ENCODE measurements at regions not wholly inside any gene's neighbourhood (a gene's known extent, or its start where the extent isn't known, plus 50 kb on each side); places are given as distances from the start of the nearest gene placed in this dataset.
A peak's percentile ranks its signal among the peaks of the same experiment; 100 is the strongest.

DNA sequence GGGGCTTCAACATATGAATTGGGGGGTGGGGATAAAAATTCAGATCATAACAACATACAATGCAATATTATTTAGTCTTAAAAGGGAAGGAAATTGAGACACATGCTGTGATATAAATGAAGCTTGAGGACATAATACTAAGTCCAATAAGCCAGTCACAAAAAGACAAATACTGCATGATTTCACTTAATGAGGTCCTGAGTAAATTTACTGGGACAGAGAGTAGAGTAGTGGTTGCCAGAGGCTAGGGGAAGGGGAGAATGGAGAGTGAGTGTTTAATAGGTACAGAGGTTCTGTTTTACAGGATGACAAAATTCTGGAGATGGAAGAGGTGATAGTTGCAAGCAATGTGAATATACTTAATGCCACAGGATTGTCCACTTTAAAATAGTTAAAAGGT is 89.2 kb upstream of the RAPGEF2 start:
- H3K36me3 ChIP-seq, result no peaks in the 10 kb centered on the region
- peaks cover 0 to 21% (median 13%) of the 10 kb centered on the region in 4 donors for H3K4me1 ChIP-seq
- intact Hi-C loops (cut with DNase I), result loop anchor here (10.0 kb wide), 1 partner anchor 129 kb away; no protein-coding TSS in a partner anchor
- no peaks in the 10 kb centered on the region for H3K27me3 ChIP-seq
- no peaks in the 10 kb centered on the region for H3K9me3 ChIP-seq
- H3K4me3 ChIP-seq, result no peak overlapping the region
- H3K27ac ChIP-seq, result no peak overlapping the region
- DNase-seq, result no peak
- TF ChIP-seq POLR2AphosphoS5 (IDR thresholded peaks at IDR 0.05) (no peak), POLR2A (IDR thresholded peaks at IDR 0.05) (no peak), EP300 (IDR thresholded peaks at IDR 0.05) (no peak)
- TF ChIP-seq, protein P1, sequence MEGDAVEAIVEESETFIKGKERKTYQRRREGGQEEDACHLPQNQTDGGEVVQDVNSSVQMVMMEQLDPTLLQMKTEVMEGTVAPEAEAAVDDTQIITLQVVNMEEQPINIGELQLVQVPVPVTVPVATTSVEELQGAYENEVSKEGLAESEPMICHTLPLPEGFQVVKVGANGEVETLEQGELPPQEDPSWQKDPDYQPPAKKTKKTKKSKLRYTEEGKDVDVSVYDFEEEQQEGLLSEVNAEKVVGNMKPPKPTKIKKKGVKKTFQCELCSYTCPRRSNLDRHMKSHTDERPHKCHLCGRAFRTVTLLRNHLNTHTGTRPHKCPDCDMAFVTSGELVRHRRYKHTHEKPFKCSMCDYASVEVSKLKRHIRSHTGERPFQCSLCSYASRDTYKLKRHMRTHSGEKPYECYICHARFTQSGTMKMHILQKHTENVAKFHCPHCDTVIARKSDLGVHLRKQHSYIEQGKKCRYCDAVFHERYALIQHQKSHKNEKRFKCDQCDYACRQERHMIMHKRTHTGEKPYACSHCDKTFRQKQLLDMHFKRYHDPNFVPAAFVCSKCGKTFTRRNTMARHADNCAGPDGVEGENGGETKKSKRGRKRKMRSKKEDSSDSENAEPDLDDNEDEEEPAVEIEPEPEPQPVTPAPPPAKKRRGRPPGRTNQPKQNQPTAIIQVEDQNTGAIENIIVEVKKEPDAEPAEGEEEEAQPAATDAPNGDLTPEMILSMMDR (IDR thresholded peaks at IDR 0.05), result no peak

DNA sequence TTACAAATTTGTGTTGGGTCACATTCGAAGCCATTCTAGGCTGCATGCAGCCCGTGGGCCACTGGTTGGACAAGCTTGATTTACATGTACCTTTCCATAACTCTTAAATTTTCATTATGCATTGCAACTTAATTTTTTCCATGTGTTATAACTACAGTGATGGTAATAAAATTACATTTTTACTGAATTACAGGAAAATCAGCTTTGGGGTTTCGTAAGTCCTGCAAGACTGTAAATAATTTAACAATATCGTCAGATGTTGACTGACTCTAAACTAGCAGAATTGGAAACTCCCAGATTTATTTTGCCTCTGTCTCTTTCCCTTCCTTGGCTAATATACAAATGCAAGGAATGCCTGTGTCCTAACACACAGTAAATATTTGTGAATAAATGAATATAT is 88.0 kb upstream of the RAPGEF2 start:
- Histone ChIP-seq H3K4me1 (peaks cover 0 to 21% (median 10%) of the 10 kb centered on the region in 4 donors), H3K36me3 (no peaks in the 10 kb centered on the region), H3K27ac (no peak overlapping the region), H3K4me3 (no peak overlapping the region), H3K27me3 (no peaks in the 10 kb centered on the region), H3K9me3 (no peaks in the 10 kb centered on the region)
- intact Hi-C loops (cut with DNase I), result loop anchor here (10.0 kb wide), 1 partner anchor 130 kb away; no protein-coding TSS in a partner anchor
- TF ChIP-seq EP300 (IDR thresholded peaks at IDR 0.05), result no peak
- TF ChIP-seq, protein P1 (IDR thresholded peaks at IDR 0.05), result no peak
- TF ChIP-seq POLR2A (IDR thresholded peaks at IDR 0.05), result no peak
- no peak for TF ChIP-seq POLR2AphosphoS5 (IDR thresholded peaks at IDR 0.05)
- DNase-seq, result no peak
- WGBS, 2 donors, result 84 to 90% methylated on average over 4 of the region's 4 CpGs

DNA sequence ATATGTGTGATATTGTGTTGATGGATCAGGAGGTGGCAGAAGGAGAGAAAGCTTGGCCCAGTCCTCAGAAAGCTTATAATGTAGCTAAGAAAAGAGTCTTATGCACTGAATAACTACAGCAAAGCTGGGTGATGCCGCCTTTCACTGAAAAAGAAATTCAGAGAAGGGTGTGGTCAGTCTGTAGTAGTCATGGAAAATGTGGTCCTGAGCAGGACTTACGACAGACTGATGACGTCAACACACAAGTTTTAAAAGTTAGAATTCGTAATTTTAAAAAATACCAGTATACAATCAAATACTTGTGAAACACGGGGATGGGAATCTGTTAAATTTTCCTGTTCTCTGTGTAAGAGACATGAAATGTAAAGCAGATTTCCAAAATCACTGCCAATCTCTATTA is 87.0 kb upstream of the RAPGEF2 start:
- H3K27ac ChIP-seq, result peak overlapping the region in 1 of 4 donors; percentile 49
- intact Hi-C loops (cut with DNase I), result loop anchor here (10.0 kb wide), 1 partner anchor 131 kb away; no protein-coding TSS in a partner anchor

DNA sequence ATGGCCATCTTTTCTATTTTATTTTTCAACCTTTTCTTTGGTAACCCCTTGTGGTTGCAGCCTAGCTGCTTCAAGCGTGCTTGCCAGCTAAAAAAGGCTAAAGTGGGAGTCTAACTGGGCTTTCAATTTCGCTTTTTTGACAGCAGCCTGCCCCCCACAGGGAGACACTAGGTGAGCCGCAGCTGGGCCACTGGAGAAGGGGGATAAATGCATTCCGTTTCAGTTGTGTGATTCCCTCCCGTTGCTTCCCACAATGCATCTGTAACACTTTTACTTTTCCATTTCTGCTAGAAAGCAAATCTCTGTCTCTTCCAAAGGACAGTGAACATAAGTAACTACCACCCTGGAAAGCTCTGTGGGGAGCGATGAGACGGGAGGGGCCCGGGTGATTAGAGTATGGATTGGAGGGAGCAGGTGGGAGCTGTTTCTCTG is 86.3 kb upstream of the RAPGEF2 start:
- TF ChIP-seq POLR2AphosphoS5 (IDR thresholded peaks at IDR 0.05), result no peak
- TF ChIP-seq EP300 (IDR thresholded peaks at IDR 0.05), result no peak
- Histone ChIP-seq H3K4me3 (peak overlapping the region in 2 of 4 donors; percentile 18 to 19), H3K4me1 (peaks cover 0 to 11% (median 5%) of the 10 kb centered on the region in 4 donors), H3K9me3 (no peaks in the 10 kb centered on the region), H3K27me3 (no peaks in the 10 kb centered on the region), H3K36me3 (no peaks in the 10 kb centered on the region), H3K27ac (peak overlapping the region in 3 of 4 donors; percentile 49 to 58 (median 49))
- 73 to 86% methylated on average over 8 of the region's 8 CpGs for WGBS, 2 donors
- intact Hi-C loops (cut with DNase I), result loop anchor here (10.0 kb wide), 1 partner anchor 132 kb away; no protein-coding TSS in a partner anchor
- DNase-seq, result no peak

More for the DNA sequence above, 87.0 kb upstream of the RAPGEF2 start:
- WGBS, 2 donors, result 90 to 92% methylated on average over 5 of the region's 5 CpGs
- no peak for TF ChIP-seq POLR2AphosphoS5 (IDR thresholded peaks at IDR 0.05)
- no peak for TF ChIP-seq EP300 (IDR thresholded peaks at IDR 0.05)
- TF ChIP-seq POLR2A (IDR thresholded peaks at IDR 0.05), result no peak
- TF ChIP-seq, protein P1 (IDR thresholded peaks at IDR 0.05), result no peak
- H3K4me3 ChIP-seq, result no peak overlapping the region
- H3K27me3 ChIP-seq, result no peaks in the 10 kb centered on the region
- no peaks in the 10 kb centered on the region for H3K9me3 ChIP-seq
- no peaks in the 10 kb centered on the region for H3K36me3 ChIP-seq
- H3K4me1 ChIP-seq, result peaks cover 0 to 12% (median 2%) of the 10 kb centered on the region in 4 donors
- no peak for DNase-seq

DNA sequence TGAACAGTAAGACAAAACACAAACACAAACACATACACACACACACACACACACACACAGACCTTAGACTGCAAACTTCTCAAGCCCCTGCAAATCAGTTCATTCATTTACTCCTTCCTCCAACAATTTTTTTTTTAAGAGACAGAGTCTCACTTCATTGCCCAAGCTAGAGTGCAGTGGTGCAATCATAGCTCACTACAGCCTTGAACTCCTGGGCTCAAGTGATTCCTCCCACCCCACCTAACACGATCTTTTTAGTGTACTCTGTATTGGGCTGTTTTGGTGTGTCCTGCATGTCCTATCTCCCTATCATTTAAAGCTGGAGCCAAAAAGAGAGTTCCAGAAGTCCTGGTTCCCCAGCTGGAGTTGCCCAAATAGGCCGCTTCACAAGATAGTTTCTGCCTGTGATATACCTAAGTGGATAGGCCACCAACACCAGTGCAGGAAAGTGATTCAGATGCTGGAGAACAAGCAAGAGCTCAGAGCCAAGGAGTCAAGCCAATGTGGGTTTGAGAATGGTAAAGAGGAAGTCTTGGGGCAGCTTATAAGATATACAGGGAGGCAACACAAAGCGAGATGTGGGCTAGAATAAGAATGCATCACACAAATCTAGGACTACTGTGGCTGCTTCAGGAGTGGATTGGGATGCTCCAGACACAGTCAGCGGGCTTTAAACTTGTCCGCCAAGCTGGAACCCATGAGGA is 85.4 kb upstream of the RAPGEF2 start:
- no peak for DNase-seq
- 74 to 85% methylated on average over 5 of the region's 5 CpGs for WGBS, 2 donors
- Histone ChIP-seq H3K36me3 (no peaks in the 10 kb centered on the region), H3K27me3 (no peaks in the 10 kb centered on the region), H3K4me3 (no peak overlapping the region), H3K4me1 (peaks cover 0 to 15% (median 9%) of the 10 kb centered on the region in 4 donors), H3K9me3 (no peaks in the 10 kb centered on the region), H3K27ac (peak overlapping the region in 1 of 4 donors; percentile 49)
- no peak for TF ChIP-seq POLR2AphosphoS5 (IDR thresholded peaks at IDR 0.05)
- TF ChIP-seq EP300 (IDR thresholded peaks at IDR 0.05), result no peak
- TF ChIP-seq, protein P1 (IDR thresholded peaks at IDR 0.05), result no peak
- TF ChIP-seq POLR2A (IDR thresholded peaks at IDR 0.05), result no peak
- intact Hi-C loops (cut with DNase I), result loop anchor here (10.0 kb wide), 1 partner anchor 133 kb away; no protein-coding TSS in a partner anchor
